HG03039 (cell line): ENCODE measurements at regions not wholly inside any gene's neighbourhood (a gene's known extent, or its start where the extent isn't known, plus 50 kb on each side); places are given as distances from the start of the nearest gene placed in this dataset.

Experiments
- ATAC-seq: cut with Tn5 transposase; IDR thresholded peaks from one replicate; pipeline ENCODE4 v1.9.1; 2021; ENCODE audit warnings: mild to moderate bottlenecking, moderate library complexity; ENCODE audit not compliant: unreplicated experiment

GRCh38 chr5:10853154-10853553 lies 92.1 kb upstream of the DAP start:
- ATAC-seq: no peak

- no peak for ATAC-seq
Measured at GRCh38 chr5:10849278-10849677, 88.2 kb upstream of the DAP start.

- no peak for ATAC-seq
Measured at GRCh38 chr5:10844016-10844415, 83.0 kb upstream of the DAP start.

GRCh38 chr5:10842823-10843222 lies 81.8 kb upstream of the DAP start:
- ATAC-seq: no peak

GRCh38 chr5:10839916-10840599 lies 79.0 kb upstream of the DAP start:
- no peak for ATAC-seq

GRCh38 chr5:10839118-10839517 lies 78.1 kb upstream of the DAP start:
- no peak for ATAC-seq

- no peak for ATAC-seq
Measured at GRCh38 chr5:10838038-10838437, 77.0 kb upstream of the DAP start.

- ATAC-seq: no peak
Measured at GRCh38 chr5:10836986-10837385, 76.0 kb upstream of the DAP start.

- no peak for ATAC-seq
Measured at GRCh38 chr5:10834695-10835094, 73.7 kb upstream of the DAP start.

- ATAC-seq: no peak
Measured at GRCh38 chr5:10832987-10833386, 72.0 kb upstream of the DAP start.

GRCh38 chr5:10832421-10832820 lies 71.4 kb upstream of the DAP start:
- no peak for ATAC-seq

- no peak for ATAC-seq
Measured at GRCh38 chr5:10831419-10831818, 70.4 kb upstream of the DAP start.

GRCh38 chr5:10828241-10828640 lies 67.2 kb upstream of the DAP start:
- ATAC-seq: no peak

GRCh38 chr5:10827571-10827970 lies 66.5 kb upstream of the DAP start:
- ATAC-seq: no peak

- ATAC-seq: no peak
Measured at GRCh38 chr5:10826971-10827370, 65.9 kb upstream of the DAP start.

- peak; percentile 87 for ATAC-seq
Measured at GRCh38 chr5:10825897-10826644, 65.0 kb upstream of the DAP start.

- no peak for ATAC-seq
Measured at GRCh38 chr5:10812218-10812617, 51.2 kb upstream of the DAP start.
